GM12878 (cell line): ENCODE measurements at regions not wholly inside any gene's neighbourhood (a gene's known extent, or its start where the extent isn't known, plus 50 kb on each side); places are given as distances from the start of the nearest gene placed in this dataset.

Source experiments
- MEF2A ChIP-seq: IDR thresholded peaks from 2 replicates; pipeline ENCODE4 v1.6.1; 2011; ENCODE audit warnings: low read depth, mild to moderate bottlenecking, low read length, moderate library complexity; ENCODE audit not compliant: insufficient read depth
- TF ChIP-seq, protein P1 (sequence below), 3 experiments: IDR thresholded peaks in 2 of 3; conservative IDR thresholded peaks in 1 of 3; 2 replicates each; pipeline ENCODE4 v1.5.1; 2011; ENCODE audit warnings: low read depth in 3 of 3, low read length in 3 of 3, mild to moderate bottlenecking in 3 of 3, control low read depth in 2 of 3, moderate library complexity in 2 of 3, inconsistent platforms in 1 of 3, mixed read lengths in 1 of 3; ENCODE audit not compliant: control insufficient read depth in 2 of 3, insufficient read depth in 1 of 3; ENCODE audit errors: extremely low read depth in 1 of 3
- TF ChIP-seq, protein P2 (sequence below): IDR thresholded peaks from 2 replicates; pipeline ENCODE4 v1.6.1; 2011; ENCODE audit warnings: borderline replicate concordance, low read depth, mild to moderate bottlenecking, moderate library complexity, mixed read lengths, low read length; ENCODE audit not compliant: insufficient read depth; ENCODE audit errors: extremely low read length

DNA sequence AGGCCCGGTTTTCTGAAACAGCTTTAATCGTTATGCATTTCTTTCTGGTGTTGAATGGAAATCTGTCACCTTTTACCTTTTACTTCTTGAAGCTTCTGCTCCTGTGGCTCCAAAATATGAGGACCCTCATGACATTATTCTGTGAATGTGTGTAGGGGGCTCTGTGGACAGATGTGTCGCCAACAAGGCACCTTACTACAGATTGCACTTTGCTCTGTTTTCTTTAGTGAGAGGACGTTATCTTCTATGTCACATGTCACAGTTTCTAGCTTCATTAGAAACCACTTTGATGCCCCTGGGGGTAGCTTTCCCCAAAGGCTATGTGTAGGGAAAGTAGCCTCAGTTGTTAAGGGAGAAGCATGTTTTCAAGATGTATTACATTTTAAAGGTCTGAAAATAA, 195.6 kb downstream of the ZNF621 start:
- TF ChIP-seq, protein P1, sequence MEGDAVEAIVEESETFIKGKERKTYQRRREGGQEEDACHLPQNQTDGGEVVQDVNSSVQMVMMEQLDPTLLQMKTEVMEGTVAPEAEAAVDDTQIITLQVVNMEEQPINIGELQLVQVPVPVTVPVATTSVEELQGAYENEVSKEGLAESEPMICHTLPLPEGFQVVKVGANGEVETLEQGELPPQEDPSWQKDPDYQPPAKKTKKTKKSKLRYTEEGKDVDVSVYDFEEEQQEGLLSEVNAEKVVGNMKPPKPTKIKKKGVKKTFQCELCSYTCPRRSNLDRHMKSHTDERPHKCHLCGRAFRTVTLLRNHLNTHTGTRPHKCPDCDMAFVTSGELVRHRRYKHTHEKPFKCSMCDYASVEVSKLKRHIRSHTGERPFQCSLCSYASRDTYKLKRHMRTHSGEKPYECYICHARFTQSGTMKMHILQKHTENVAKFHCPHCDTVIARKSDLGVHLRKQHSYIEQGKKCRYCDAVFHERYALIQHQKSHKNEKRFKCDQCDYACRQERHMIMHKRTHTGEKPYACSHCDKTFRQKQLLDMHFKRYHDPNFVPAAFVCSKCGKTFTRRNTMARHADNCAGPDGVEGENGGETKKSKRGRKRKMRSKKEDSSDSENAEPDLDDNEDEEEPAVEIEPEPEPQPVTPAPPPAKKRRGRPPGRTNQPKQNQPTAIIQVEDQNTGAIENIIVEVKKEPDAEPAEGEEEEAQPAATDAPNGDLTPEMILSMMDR (IDR thresholded peaks at IDR 0.05 in 2 of 3, conservative IDR thresholded peaks at IDR 0.05 in 1 of 3; ENCODE audit: control insufficient read depth in 2 of 3, extremely low read depth in 1 of 3, insufficient read depth in 1 of 3, low read depth in 3 of 3, low read length in 3 of 3) = no peak
- TF ChIP-seq MEF2A = no peak
- TF ChIP-seq, protein P2, sequence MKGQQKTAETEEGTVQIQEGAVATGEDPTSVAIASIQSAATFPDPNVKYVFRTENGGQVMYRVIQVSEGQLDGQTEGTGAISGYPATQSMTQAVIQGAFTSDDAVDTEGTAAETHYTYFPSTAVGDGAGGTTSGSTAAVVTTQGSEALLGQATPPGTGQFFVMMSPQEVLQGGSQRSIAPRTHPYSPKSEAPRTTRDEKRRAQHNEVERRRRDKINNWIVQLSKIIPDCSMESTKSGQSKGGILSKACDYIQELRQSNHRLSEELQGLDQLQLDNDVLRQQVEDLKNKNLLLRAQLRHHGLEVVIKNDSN = no peak
